ENCODE measurements at regions not wholly inside any gene's neighbourhood (a gene's known extent, or its start where the extent isn't known, plus 50 kb on each side); places are given as distances from the start of the nearest gene placed in this dataset.
"Not testable (repeated sequence)": the region's sequence is repeated elsewhere in the genome, so short reads cannot be mapped to it uniquely, and the experiment has no call there.

DNA sequence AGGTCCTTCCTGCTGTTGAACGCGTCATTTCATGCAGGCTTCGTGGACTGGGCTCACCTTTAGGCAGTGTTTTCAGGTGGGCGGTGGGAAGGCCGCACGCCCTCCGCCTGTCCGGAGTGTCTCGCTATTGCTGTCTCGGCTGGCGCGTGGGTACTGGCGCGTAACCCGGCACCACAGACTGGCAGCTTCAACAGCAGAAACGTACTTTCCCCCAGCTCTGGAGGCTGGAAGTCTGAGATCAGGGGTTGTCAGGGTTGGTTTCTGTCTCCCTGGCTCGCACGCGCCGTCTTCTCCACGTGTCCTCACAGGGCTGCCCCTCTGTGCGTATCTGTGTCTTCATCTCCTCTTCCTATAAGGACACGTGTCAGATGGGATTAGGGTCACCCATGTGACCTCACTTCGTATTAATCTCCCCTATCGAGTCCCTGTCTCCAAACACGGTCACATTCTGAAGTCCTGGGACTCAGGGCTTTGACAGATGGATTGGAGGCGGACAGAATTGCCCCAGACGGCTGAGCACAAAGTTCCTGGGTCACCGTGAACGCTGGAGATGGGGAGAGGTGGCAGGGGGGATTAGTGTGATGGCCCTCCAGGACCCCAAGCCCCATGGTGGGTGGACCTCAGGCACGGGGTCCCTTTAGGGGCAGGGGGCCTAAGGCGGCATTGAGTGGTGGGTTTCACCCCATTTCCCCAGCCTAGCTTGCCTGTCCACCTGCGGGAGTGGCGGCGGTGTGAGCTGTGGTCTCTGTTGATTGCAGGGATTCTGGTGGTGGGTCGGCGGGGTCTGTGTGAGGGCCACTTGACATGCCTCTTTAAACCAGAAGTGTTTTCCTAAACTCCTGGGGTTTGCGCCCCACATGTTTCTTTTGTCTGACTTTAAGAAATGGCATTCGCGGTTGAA lies 83.4 kb upstream of the LRPAP1 start:
- DNase-seq (ENCODE audit: low read depth in 2 of 2): no peak

DNA sequence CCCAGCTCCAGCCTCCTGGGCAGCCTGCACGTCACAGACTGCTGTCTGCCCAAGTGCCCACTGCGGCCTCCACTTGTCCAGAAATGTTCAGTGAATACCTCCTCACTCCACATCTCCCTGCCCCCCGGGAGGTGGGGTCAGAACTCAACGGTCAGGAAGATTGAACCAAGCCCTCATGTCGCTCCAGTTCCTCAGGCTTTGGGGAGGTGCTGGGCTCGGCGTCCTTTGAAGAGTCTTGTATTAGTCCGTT lies 82.4 kb upstream of the LRPAP1 start:
- no peak for DNase-seq (ENCODE audit: low read depth in 2 of 2)

DNA sequence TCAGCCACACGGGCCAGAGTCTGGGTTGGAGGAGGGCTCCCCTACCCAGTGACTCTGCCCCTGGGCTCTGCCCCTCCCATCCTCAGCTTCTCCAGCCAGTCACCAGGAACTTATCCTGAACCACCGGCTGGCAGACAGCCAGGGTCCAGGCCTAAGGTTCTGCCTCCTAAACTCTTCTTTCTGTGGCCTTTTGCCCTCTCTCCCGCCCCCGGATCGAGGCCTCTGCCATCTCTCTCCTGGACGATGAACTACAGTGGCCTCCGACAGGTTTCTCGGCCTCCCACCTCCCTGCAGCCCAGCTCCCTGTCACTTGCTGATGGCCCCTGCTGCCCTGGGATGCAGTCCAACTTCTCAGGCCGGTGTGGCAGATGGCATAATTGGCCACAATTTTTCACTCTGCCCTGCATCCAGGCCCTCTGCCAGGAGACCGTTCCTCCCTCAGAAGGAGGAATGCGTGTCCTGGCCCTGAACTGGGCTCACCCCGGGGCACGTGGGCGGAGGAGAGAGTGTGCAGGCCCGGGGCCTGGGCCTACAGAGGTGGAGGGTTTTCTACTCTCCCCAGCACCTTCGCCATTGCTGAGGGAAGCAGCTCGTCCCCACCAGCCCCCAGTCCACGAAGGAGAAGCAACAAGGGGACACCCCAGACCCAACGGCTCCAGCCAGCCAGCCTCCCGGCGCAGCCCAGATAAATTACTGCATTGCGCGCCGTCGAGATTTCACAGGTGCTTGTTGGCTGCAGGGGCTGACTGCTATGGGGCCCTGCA lies 81.9 kb upstream of the LRPAP1 start:
- DNase-seq (ENCODE audit: low read depth in 2 of 2): no peak

DNA sequence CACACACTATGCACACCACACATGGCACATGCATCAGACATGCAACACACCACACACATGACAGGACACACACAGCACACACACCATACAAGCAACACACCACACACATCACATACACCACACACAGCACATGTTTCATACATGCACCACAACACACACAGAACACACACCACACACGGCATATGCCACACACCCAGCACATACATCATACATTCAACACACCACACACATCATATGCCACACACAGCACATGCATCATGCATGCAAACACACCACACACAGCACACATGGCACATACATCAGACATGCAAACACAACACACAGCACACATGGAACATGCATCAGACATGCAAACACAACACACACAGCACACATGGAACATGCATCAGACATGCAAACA lies 80.7 kb upstream of the LRPAP1 start:
- no peak for DNase-seq (ENCODE audit: low read depth in 2 of 2)

DNA sequence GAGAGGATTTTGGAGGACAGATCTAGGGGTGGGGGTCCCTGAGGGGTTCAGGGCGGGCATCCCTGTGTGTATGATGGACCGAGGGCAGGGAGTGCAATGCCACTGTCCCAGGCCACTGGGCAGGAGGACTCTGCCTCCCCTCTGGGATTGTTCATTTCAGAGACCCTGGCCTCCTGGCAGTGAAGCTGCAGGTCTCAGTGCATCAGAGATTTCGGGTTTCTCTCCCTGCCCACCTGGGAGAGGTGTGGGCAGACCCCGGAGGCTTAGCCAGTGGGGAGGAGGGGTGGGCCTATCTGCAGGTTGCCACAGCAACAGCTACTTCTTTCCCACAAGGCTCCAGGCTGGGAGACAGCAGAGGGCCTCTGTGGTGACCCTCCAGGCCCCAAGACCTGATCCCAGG lies 80.1 kb upstream of the LRPAP1 start:
- DNase-seq (ENCODE audit: low read depth in 2 of 2): no peak

DNA sequence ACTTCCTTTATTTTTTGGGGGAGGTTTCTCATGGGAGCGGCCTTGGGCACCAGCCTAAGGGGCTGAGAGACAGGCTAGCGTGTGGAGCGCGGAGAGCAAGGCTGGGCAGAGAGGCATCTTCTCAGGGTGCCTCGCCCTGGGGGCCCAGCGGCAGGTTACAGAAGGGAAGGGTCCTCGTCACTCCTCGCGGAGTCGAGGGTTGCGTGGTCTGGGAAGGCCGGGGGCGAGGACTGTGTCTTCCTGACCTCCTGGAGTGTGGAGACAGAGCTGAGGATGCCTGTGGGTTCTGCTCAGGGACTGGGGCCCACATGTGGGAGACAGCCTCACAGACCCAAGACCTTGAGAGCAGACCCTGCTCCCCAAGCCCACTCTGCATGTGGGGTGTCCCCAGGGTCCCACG lies 79.6 kb upstream of the LRPAP1 start:
- DNase-seq (ENCODE audit: low read depth in 2 of 2): no peak

DNA sequence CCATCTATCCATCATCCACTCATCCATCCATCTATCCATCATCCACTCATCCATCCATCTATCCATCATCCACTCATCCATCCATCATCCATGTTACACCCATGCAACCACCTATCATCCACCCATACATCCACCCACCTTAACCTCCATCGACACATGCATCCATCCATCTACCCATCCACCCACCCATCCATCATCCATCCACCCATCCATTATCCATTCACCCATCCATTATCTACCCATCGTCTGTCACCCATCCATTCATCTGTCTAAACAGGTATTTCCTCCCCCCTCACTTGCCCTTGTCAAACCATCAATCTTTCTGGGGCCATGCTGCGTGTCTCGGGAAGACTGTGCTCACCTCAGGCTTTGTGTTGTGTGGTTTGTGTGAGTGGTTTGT lies 78.6 kb upstream of the LRPAP1 start:
- not testable (repeated sequence) for DNase-seq (ENCODE audit: low read depth in 2 of 2)

DNA sequence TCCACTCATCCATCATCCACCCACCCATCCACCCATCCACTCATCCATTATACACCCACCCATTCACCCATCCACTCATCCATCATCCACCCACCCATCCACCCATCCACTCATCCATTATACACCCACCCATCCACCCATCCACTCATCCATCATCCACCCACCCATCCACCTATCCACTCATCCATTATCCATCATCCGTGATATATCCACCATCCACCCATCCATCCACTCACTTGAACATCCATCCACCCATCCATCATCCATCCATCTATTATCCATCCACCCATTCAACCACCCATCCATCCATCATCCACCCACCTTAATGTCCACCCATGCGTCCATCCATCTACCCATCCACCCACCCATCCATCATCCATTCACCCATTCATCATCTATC lies 77.7 kb upstream of the LRPAP1 start:
- not testable (repeated sequence) for DNase-seq (ENCODE audit: low read depth in 2 of 2)

DNA sequence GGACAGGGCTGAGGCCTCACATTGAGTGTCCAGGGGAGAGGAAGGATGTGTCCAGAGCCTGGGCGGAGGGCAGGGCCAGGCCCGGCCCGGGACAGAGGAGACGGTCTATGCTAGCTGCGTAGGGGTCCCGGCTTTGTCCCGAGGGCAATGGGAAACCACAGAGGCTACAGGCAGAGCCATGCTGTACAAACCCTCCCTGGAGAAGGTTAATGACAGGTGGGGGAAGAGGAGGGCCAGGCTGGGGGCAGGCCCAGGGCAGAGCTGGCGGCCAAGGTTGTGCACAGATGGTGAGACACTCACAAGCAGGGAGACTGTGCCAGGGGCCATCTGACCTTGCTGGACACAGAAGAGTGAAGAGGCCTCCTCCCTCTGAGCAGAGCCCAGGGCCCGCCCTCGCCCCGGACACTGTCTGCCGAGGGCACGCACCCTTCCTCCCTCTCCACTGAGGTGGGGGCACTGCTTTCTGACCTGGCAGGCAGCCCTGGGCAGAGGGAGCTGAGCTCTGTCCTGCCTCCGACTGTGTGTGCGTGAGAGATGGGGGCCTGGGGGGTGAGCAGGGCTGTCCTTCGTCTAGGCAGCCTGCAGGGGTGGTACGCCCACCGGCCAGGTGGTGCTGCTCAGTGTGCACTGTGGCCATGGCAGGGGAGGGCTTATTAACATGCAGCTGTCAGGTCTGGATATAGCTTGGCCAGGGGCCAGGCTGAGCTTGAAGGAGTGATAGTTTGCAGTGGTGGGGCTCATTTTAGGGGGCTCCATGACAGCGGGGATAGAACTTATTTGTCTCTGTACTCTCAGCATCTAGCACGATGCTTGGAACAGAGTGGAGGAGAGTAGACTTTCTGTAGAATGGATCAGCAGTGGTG lies 75.7 kb upstream of the LRPAP1 start:
- DNase-seq (ENCODE audit: low read depth in 2 of 2): no peak

DNA sequence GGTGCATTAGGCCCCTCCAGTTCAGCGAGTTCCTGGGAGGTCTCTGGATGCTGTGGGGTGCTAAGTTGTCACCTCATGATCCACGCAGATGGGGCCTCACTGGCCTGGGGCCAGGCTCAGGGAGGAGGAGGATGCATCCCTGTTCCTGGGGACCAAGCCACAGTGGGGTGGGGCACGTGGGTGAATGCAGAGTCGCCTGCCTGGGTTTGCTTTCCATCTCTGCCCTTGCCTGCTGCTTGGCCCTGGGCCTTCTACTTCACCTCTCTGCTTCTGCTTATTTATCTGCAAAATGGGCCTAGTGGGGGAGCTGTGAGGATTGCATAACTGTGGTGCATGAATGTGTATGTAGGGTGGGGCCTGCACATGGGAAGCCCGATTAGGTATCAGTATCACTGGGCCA lies 74.6 kb upstream of the LRPAP1 start:
- not testable (repeated sequence) for DNase-seq (ENCODE audit: low read depth in 2 of 2)

DNA sequence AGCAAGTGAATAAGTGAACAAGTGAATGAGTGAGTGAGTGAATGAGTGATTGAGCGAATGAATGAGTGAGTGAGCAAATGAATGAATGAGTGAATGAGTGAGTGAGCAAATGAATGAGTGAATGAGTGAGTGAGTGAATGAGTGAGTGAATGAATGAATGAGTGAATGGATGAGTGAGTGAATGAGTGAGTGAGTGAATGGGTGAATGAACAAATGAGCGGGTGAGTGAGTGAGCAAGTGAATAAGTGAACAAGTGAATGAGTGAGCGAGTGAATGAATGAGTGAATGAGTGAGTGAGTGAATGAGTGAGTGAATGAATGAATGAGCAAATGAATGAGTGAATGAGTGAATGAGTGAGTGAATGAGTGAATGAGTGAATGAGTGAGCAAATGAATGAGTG lies 74.0 kb upstream of the LRPAP1 start:
- not testable (repeated sequence) for DNase-seq (ENCODE audit: low read depth in 2 of 2)

DNA sequence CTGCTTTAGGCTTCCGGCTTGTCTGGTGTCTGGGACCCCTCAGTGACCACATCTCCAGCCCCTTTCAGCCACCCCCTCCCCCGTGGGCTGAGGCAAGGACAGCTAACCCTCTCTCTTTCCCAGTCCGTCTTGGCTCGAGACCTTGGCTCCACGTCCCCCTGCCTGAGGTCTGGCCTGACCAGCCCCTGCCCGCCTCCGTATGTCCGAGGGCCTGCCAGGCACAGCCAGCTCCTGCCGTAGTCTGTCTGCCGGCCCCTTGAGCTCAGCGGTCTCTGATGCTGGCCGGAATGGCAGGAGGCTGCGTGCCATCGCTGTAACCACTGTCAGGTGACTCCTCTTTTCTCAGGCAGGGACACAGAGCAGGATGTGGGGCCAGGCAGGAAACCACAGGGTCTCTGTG lies 73.3 kb upstream of the LRPAP1 start:
- no peak for DNase-seq (ENCODE audit: low read depth in 2 of 2)

DNA sequence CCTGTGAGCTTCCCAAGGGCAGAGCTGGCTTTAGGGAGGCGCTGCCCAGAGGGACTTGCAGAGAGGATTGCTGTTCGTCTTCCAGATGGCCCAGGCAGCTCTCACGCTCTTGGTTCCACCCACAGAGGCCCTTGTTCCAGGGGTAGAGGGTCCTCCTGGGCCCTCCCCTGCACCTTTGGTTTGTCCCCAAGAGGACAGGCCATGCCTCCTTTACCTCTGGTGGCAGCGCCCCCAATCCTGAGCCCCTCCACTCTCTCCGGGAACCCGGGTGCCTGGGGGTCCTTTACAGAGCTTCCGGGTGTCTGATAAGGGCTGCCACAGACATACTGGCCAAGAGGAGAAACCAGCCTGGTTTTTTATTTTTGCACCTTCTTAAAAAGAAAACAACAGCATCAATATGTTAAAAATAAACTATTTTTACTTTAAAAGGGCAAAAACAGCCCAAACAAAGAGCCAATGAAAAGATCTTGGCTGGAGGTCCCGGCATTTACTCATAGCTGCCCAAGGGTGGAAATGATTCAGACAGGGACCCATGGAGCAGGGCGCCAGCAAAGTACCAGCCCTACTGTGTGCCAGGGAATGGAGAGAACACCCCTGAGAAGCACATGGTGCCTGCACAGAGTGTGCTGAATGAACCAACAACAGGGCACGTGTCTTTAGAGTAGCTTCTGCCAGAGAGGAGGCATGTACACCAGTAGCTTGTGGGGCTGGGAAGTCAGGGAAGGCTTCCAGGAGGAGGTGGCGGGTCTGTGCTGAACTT lies 70.8 kb upstream of the LRPAP1 start:
- not testable (repeated sequence) for DNase-seq (ENCODE audit: low read depth in 2 of 2)

DNA sequence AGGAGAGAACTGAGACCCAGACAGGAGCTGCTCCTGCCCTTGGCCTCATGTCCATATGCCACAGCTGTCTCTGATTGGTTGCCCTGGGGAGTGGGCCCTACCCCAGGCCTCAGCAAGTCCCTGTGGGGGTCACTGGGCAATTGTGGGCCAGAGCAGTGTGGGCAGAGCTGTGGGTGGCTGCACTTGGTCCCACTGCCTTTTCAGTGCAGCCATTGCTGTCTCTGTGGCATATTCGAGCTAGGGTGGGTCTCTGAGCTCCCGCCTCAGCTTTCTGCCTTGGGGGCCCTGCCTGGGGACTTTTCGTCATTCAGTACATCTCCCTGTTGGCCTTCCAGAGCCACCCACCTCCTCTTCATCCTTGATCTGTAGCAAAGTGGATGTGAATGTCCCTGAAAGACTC lies 69.8 kb upstream of the LRPAP1 start:
- DNase-seq (ENCODE audit: low read depth in 2 of 2): no peak

DNA sequence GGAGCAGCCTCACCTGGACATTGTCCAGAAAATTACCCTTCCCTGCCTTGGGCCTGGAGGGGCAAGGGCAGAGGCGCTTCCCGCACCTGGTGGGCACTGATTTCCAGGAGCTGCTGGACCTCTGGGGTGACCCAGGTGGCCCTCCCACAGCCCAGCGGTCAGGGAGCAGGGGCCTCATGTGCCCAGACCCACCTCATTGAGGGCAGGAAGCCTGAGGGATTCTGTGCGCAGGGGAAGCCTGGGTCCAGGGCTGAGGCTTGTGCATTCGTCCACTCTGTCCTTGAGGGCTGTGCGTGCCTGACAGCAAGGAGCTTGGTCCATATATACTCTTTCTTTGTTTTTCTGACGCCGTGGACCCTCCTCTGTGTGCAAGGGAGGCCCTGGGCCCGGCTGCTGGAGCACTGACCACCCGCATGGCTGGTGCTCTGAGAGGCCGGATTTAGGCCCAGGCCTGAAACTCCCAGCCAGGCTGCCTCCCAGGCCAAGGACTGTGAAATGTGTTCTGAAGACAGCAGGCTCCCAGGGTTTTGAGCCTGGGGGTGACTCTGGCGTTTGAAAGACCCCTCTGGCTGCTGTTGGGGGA lies 69.0 kb upstream of the LRPAP1 start:
- DNase-seq (ENCODE audit: low read depth in 2 of 2): not testable (repeated sequence)

DNA sequence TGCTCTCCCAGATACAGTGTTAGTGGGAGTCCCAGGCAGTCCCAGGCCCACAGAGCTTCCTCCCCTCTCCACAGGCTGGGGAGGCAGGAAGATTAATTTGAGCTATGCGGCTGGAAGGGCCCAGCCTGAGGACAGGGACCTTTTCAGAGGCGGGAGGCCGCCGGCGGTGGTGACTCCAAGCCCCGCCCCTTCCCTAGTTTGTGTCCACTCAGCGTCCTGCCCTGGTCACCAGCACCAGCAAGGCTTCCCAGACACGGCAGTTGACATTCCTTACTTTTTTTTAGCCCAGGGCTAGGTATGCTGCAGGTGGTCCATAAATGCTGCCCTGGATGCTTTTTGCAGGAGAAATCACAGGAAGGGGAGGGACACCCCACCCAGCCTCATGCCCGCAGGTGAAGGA lies 67.7 kb upstream of the LRPAP1 start:
- DNase-seq (ENCODE audit: low read depth in 2 of 2): no peak

DNA sequence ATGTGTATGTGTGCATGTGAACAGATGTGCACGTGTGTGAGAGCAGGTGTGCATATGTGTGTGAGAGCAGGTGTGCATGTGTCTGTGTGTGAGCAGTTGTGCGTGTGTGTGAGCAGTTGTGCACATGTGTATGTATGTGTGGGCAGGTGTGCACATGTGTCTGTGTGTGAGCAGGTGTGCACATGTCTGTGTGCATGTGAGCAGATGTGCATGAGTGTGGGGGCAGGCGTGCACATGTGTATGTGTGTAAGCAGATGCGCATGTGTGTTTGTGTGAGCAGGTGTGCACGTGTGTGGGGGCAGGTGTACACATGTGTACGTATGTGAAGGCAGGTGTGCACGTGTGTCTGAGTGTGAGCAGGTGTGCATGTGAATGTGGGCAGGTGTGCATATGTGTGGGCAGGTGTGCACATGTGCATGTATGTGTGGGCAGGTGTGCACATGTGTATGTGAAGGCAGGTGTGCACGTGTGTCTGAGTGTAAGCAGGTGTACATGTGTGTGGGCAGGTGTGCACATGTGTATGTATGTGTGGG lies 66.5 kb upstream of the LRPAP1 start:
- no peak for DNase-seq (ENCODE audit: low read depth in 2 of 2)

DNA sequence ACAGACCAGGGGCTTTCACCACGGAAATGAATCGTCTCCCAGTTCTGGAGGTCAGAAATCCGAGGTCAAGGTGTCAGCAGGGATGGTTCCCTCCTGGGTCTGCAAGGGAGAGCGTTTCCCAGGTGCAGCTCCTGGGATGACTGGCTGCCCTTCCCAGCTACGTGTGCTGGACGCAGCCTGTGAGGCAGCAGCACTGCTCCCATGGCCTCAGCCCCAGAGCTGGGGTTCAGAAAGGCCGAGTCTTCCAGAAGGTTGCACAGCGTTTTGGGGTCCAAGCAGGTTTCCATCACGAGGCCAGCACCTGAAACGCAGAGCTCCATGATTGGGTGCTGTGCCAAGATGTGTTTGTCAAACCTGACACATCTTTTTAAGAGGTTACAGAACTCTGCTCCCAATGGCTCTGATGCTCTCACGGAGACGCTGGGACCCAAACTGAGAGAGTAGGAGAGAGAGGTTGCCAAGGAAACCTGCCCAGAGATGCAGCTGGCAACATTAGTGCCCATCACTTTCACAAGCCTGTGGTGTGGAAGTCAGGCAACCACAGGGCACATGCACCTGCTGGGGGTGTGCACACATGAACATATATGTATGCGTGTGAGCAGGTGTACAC lies 65.8 kb upstream of the LRPAP1 start:
- DNase-seq (ENCODE audit: low read depth in 2 of 2): not testable (repeated sequence)

DNA sequence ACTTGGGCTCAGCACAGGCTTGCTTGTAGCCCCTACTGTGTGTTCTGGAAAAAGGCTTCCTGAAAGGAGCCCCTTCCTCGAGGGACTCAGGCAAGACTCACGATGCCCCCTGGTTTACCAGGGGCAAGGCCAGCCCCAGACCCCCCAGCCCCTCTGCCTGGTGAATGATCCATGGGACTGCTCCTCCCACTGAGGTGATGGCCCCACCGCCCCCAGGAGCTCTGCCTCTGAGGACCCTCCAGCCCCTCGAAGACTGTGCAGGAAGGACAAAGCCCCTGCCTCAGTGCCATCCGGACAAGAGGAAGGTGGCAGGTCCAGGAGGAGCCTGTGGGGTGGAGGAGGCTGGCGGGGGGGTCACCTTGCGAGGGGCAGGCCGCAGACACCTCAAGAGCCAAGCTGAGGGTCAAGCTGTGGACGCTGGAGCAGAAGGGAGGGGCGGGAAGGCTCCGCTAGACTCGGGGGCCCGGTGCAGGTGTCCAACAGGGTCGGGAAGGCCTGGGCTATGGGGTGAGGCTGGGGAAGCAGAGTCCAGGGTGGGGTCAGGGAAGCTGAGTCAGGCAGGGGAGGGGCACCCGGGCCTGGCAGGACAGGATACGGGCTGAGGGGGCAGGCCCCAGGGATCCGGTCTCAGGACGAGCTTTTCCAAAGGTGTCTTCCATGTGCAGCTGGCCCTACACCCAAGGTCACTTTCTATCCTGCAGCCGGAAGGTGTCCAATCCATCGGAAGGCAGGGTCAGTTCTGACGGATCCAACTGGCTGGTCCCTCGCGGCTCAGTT lies 64.9 kb upstream of the LRPAP1 start:
- DNase-seq (ENCODE audit: low read depth in 2 of 2): not testable (repeated sequence)

Measured in fibroblast of skin of left biceps (primary cell).